ENCODE measurements at regions not wholly inside any gene's neighbourhood (a gene's known extent, or its start where the extent isn't known, plus 50 kb on each side); places are given as distances from the start of the nearest gene placed in this dataset.

DNA sequence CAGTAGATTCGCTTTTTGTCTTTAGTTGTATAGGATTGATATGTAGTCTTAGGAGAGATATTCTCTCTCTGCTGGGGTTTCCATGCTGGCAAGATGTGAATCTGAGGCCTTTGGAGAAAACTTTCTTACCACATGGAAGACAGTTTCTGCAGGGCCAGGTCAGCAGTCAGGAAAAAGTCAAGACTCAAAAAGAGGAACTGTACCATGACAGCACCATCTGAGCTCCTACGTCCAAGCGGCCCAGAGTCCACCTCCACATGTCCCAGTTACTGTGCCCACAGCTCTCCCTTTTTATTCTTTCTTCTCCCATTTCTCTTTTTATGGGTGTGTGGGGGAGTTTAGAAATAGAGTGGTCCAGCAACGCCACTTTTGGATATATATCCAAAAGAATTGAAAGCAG lies 172.0 kb downstream of the MTHFS start:
- no peak overlapping the region for H3K4me3 Mint-ChIP-seq
- ChIA-PET POLR2A (no interaction called here), CTCF (no interaction called here)
- ATAC-seq (no peak), DNase-seq (ENCODE audit: low spot score) (no peak)
- no peaks in the 10 kb centered on the region for H3K27me3 Mint-ChIP-seq (ENCODE audit: low read depth)
- no peaks in the 10 kb centered on the region; the same call in 1 of the 2 replicates for H3K36me3 Mint-ChIP-seq
- no peaks in the 10 kb centered on the region for H3K4me1 Mint-ChIP-seq
- no peak overlapping the region for H3K27ac Mint-ChIP-seq
- H3K9me3 Mint-ChIP-seq: peaks cover 20% of the 10 kb centered on the region
- TF ChIP-seq, protein P1, sequence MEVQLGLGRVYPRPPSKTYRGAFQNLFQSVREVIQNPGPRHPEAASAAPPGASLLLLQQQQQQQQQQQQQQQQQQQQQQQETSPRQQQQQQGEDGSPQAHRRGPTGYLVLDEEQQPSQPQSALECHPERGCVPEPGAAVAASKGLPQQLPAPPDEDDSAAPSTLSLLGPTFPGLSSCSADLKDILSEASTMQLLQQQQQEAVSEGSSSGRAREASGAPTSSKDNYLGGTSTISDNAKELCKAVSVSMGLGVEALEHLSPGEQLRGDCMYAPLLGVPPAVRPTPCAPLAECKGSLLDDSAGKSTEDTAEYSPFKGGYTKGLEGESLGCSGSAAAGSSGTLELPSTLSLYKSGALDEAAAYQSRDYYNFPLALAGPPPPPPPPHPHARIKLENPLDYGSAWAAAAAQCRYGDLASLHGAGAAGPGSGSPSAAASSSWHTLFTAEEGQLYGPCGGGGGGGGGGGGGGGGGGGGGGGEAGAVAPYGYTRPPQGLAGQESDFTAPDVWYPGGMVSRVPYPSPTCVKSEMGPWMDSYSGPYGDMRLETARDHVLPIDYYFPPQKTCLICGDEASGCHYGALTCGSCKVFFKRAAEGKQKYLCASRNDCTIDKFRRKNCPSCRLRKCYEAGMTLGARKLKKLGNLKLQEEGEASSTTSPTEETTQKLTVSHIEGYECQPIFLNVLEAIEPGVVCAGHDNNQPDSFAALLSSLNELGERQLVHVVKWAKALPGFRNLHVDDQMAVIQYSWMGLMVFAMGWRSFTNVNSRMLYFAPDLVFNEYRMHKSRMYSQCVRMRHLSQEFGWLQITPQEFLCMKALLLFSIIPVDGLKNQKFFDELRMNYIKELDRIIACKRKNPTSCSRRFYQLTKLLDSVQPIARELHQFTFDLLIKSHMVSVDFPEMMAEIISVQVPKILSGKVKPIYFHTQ (CRISPR knock-in tag; IDR thresholded peaks at IDR 0.05): no peak
- no peak for TF ChIP-seq ZNF219 (CRISPR knock-in tag; IDR thresholded peaks at IDR 0.05; ENCODE audit: borderline replicate concordance)
- TF ChIP-seq, protein P2, sequence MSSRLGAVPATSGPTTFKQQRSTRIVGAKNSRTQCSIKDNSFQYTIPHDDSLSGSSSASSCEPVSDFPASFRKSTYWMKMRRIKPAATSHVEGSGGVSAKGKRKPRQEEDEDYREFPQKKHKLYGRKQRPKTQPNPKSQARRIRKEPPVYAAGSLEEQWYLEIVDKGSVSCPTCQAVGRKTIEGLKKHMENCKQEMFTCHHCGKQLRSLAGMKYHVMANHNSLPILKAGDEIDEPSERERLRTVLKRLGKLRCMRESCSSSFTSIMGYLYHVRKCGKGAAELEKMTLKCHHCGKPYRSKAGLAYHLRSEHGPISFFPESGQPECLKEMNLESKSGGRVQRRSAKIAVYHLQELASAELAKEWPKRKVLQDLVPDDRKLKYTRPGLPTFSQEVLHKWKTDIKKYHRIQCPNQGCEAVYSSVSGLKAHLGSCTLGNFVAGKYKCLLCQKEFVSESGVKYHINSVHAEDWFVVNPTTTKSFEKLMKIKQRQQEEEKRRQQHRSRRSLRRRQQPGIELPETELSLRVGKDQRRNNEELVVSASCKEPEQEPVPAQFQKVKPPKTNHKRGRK (CRISPR knock-in tag; IDR thresholded peaks at IDR 0.05; ENCODE audit: borderline replicate concordance): no peak
- TF ChIP-seq NR3C1 (CRISPR knock-in tag; conservative IDR thresholded peaks at IDR 0.05; ENCODE audit: low read depth): no peak
- no peak for TF ChIP-seq PRRX2 (CRISPR knock-in tag; IDR thresholded peaks at IDR 0.05)
- TF ChIP-seq, protein P3, sequence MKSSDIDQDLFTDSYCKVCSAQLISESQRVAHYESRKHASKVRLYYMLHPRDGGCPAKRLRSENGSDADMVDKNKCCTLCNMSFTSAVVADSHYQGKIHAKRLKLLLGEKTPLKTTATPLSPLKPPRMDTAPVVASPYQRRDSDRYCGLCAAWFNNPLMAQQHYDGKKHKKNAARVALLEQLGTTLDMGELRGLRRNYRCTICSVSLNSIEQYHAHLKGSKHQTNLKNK (CRISPR knock-in tag; IDR thresholded peaks at IDR 0.05): no peak

DNA sequence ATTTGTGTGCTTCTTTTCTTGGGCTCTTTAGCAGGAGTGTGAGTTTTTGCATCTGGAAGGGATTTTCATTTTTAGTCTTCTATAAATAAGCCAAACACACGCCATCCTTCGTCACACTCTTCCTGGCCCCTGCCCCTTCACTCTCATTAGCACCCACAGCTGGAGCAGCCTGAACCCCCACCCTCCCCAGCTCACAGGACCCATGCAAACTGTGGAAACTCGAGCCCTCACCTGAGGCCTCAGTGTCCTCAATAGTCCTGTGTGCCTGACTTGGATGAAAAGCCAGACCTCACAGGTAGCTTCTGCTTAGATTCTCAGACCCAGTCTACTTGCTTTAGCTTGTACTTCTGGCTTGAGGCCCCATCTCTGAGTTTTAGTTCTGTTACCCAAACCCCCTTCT lies 167.9 kb downstream of the MTHFS start:
- POLR2A ChIA-PET: no interaction called here
- H3K36me3 Mint-ChIP-seq: no peaks in the 10 kb centered on the region
- CTCF ChIA-PET: no interaction called here
- no peaks in the 10 kb centered on the region; the same call in 1 of the 2 replicates for H3K27me3 Mint-ChIP-seq (ENCODE audit: low read depth)
- H3K9me3 Mint-ChIP-seq: peaks cover 21% of the 10 kb centered on the region
- no peak for ATAC-seq
- no peak overlapping the region for H3K27ac Mint-ChIP-seq
- H3K4me3 Mint-ChIP-seq: no peak overlapping the region
- H3K4me1 Mint-ChIP-seq: no peaks in the 10 kb centered on the region
- no peak for DNase-seq (ENCODE audit: low spot score)
- TF ChIP-seq, protein P1 (CRISPR knock-in tag; IDR thresholded peaks at IDR 0.05): no peak
- TF ChIP-seq, protein P4, sequence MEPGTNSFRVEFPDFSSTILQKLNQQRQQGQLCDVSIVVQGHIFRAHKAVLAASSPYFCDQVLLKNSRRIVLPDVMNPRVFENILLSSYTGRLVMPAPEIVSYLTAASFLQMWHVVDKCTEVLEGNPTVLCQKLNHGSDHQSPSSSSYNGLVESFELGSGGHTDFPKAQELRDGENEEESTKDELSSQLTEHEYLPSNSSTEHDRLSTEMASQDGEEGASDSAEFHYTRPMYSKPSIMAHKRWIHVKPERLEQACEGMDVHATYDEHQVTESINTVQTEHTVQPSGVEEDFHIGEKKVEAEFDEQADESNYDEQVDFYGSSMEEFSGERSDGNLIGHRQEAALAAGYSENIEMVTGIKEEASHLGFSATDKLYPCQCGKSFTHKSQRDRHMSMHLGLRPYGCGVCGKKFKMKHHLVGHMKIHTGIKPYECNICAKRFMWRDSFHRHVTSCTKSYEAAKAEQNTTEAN (CRISPR knock-in tag; IDR thresholded peaks at IDR 0.05): no peak
- TF ChIP-seq, protein P5, sequence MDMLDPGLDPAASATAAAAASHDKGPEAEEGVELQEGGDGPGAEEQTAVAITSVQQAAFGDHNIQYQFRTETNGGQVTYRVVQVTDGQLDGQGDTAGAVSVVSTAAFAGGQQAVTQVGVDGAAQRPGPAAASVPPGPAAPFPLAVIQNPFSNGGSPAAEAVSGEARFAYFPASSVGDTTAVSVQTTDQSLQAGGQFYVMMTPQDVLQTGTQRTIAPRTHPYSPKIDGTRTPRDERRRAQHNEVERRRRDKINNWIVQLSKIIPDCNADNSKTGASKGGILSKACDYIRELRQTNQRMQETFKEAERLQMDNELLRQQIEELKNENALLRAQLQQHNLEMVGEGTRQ (CRISPR knock-in tag; IDR thresholded peaks at IDR 0.05): no peak
- TF ChIP-seq TEAD1 (CRISPR knock-in tag; IDR thresholded peaks at IDR 0.05): no peak
- TF ChIP-seq, protein P6, sequence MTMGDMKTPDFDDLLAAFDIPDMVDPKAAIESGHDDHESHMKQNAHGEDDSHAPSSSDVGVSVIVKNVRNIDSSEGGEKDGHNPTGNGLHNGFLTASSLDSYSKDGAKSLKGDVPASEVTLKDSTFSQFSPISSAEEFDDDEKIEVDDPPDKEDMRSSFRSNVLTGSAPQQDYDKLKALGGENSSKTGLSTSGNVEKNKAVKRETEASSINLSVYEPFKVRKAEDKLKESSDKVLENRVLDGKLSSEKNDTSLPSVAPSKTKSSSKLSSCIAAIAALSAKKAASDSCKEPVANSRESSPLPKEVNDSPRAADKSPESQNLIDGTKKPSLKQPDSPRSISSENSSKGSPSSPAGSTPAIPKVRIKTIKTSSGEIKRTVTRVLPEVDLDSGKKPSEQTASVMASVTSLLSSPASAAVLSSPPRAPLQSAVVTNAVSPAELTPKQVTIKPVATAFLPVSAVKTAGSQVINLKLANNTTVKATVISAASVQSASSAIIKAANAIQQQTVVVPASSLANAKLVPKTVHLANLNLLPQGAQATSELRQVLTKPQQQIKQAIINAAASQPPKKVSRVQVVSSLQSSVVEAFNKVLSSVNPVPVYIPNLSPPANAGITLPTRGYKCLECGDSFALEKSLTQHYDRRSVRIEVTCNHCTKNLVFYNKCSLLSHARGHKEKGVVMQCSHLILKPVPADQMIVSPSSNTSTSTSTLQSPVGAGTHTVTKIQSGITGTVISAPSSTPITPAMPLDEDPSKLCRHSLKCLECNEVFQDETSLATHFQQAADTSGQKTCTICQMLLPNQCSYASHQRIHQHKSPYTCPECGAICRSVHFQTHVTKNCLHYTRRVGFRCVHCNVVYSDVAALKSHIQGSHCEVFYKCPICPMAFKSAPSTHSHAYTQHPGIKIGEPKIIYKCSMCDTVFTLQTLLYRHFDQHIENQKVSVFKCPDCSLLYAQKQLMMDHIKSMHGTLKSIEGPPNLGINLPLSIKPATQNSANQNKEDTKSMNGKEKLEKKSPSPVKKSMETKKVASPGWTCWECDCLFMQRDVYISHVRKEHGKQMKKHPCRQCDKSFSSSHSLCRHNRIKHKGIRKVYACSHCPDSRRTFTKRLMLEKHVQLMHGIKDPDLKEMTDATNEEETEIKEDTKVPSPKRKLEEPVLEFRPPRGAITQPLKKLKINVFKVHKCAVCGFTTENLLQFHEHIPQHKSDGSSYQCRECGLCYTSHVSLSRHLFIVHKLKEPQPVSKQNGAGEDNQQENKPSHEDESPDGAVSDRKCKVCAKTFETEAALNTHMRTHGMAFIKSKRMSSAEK (CRISPR knock-in tag; IDR thresholded peaks at IDR 0.05; ENCODE audit: borderline replicate concordance): no peak
- TF ChIP-seq FOXJ3 (CRISPR knock-in tag; IDR thresholded peaks at IDR 0.05; ENCODE audit: borderline replicate concordance): no peak
- no peak for TF ChIP-seq NFE2L1 (CRISPR knock-in tag; IDR thresholded peaks at IDR 0.05)
- TF ChIP-seq, protein P7, sequence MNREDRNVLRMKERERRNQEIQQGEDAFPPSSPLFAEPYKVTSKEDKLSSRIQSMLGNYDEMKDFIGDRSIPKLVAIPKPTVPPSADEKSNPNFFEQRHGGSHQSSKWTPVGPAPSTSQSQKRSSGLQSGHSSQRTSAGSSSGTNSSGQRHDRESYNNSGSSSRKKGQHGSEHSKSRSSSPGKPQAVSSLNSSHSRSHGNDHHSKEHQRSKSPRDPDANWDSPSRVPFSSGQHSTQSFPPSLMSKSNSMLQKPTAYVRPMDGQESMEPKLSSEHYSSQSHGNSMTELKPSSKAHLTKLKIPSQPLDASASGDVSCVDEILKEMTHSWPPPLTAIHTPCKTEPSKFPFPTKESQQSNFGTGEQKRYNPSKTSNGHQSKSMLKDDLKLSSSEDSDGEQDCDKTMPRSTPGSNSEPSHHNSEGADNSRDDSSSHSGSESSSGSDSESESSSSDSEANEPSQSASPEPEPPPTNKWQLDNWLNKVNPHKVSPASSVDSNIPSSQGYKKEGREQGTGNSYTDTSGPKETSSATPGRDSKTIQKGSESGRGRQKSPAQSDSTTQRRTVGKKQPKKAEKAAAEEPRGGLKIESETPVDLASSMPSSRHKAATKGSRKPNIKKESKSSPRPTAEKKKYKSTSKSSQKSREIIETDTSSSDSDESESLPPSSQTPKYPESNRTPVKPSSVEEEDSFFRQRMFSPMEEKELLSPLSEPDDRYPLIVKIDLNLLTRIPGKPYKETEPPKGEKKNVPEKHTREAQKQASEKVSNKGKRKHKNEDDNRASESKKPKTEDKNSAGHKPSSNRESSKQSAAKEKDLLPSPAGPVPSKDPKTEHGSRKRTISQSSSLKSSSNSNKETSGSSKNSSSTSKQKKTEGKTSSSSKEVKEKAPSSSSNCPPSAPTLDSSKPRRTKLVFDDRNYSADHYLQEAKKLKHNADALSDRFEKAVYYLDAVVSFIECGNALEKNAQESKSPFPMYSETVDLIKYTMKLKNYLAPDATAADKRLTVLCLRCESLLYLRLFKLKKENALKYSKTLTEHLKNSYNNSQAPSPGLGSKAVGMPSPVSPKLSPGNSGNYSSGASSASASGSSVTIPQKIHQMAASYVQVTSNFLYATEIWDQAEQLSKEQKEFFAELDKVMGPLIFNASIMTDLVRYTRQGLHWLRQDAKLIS (CRISPR knock-in tag; IDR thresholded peaks at IDR 0.05; ENCODE audit: borderline replicate concordance): no peak
- TF ChIP-seq, protein P2 (CRISPR knock-in tag; IDR thresholded peaks at IDR 0.05; ENCODE audit: borderline replicate concordance): no peak

Measured in WTC11 (cell line).